Parathyroid adenoma (tissue), 2 donors: ENCODE measurements at regions not wholly inside any gene's neighbourhood (a gene's known extent, or its start where the extent isn't known, plus 50 kb on each side); places are given as distances from the start of the nearest gene placed in this dataset.

Source experiments
- H2AFZ ChIP-seq: fragments of 300-600 bp; sonication (generic); one replicate; pipeline ENCODE4 v1.7.0; 2017; ENCODE audit warnings: antibody characterized with exemption, mild to moderate bottlenecking
- H3K27ac ChIP-seq: fragments of 300-600 bp; sonication (generic); one replicate; pipeline ENCODE4 v1.7.0; 2017
- H3K27me3 ChIP-seq: fragments of 300-600 bp; sonication (generic); one replicate; pipeline ENCODE4 v1.7.0; 2017; ENCODE audit warnings: low read length; ENCODE audit not compliant: control insufficient read depth, insufficient read depth
- H3K36me3 ChIP-seq: fragments of 300-600 bp; sonication (generic); one replicate; pipeline ENCODE4 v1.7.0; 2017; ENCODE audit warnings: low read length; ENCODE audit not compliant: control insufficient read depth, insufficient read depth
- H3K4me1 ChIP-seq: fragments of 300-600 bp; sonication (generic); one replicate; pipeline ENCODE4 v1.7.0; 2017; ENCODE audit warnings: control low read depth
- H3K4me2 ChIP-seq: fragments of 300-600 bp; sonication (generic); one replicate; pipeline ENCODE4 v1.7.0; 2017; ENCODE audit warnings: low read length
- H3K4me3 ChIP-seq: fragments of 300-600 bp; sonication (generic); one replicate; pipeline ENCODE4 v1.7.0; 2017; ENCODE audit warnings: low read depth, low read length
- H3K79me2 ChIP-seq: fragments of 300-600 bp; sonication (generic); one replicate; pipeline ENCODE4 v1.7.0; 2017; ENCODE audit warnings: control low read depth
- H3K9ac ChIP-seq: fragments of 300-600 bp; sonication (generic); one replicate; pipeline ENCODE4 v1.7.0; 2017; ENCODE audit warnings: mild to moderate bottlenecking
- H3K9me3 ChIP-seq: fragments of 300-600 bp; sonication (generic); one replicate; pipeline ENCODE4 v1.7.0; 2017; ENCODE audit warnings: low read length; ENCODE audit not compliant: control insufficient read depth
- TF ChIP-seq, protein P1 (sequence below): fragments of 300-600 bp; sonication (generic); IDR thresholded peaks from one replicate; pipeline ENCODE4 v1.7.0; 2017; ENCODE audit warnings: antibody characterized with exemption, mild to moderate bottlenecking
- donor health status: primary hyperparathyroidism.

DNA sequence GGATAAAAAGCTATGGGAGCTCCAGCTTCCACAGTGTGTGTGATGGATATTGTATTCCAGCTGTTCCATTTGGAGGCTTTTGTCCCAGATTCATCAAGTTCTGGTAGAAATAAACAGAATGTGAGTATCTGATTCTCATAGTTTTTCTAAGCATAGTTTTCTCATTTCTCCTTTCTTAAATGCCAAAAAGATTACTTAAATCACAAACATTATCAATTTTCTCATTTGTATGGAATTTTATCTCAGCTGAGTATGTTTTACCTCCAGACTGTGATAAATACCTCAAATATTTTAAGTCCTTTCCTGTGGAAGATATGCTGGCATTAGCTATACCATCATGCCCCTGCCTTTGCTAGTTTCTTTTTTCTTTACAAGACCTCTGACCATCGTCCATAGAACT lies 767.3 kb downstream of the TFAP2A start:
- Histone ChIP-seq H3K9ac (no peak overlapping the region), H2AFZ (no peak overlapping the region), H3K4me3 (no peak overlapping the region), H3K27me3 (no peaks in the 10 kb centered on the region), H3K79me2 (no peaks in the 10 kb centered on the region), H3K36me3 (no peaks in the 10 kb centered on the region), H3K4me1 (no peaks in the 10 kb centered on the region), H3K27ac (no peak overlapping the region), H3K4me2 (no peak overlapping the region), H3K9me3 (no peaks in the 10 kb centered on the region)
- TF ChIP-seq, protein P1, sequence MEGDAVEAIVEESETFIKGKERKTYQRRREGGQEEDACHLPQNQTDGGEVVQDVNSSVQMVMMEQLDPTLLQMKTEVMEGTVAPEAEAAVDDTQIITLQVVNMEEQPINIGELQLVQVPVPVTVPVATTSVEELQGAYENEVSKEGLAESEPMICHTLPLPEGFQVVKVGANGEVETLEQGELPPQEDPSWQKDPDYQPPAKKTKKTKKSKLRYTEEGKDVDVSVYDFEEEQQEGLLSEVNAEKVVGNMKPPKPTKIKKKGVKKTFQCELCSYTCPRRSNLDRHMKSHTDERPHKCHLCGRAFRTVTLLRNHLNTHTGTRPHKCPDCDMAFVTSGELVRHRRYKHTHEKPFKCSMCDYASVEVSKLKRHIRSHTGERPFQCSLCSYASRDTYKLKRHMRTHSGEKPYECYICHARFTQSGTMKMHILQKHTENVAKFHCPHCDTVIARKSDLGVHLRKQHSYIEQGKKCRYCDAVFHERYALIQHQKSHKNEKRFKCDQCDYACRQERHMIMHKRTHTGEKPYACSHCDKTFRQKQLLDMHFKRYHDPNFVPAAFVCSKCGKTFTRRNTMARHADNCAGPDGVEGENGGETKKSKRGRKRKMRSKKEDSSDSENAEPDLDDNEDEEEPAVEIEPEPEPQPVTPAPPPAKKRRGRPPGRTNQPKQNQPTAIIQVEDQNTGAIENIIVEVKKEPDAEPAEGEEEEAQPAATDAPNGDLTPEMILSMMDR: no peak

DNA sequence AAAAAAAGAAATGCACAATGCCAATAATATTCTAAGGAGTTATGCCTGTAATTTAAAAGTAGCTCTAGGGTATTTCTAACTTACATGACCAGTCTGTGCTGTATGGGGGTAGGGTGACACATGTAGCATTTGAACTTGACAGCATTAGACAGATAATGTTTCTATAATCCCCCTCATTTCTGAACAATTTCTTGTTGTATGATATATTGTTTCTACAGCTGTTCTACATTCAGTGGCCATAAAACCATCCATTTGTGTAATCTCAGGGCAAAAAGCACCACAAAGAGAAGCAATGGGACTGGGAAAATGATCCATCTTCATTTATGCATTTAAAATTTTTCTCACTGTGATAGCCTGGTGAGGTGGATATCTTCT lies 767.8 kb downstream of the TFAP2A start:
- H3K27me3 ChIP-seq: no peaks in the 10 kb centered on the region
- H3K27ac ChIP-seq: no peak overlapping the region
- H3K9ac ChIP-seq: no peak overlapping the region
- no peak overlapping the region for H3K4me2 ChIP-seq
- no peak overlapping the region for H2AFZ ChIP-seq
- H3K4me1 ChIP-seq: no peaks in the 10 kb centered on the region
- no peaks in the 10 kb centered on the region for H3K36me3 ChIP-seq
- TF ChIP-seq, protein P1: no peak
- H3K9me3 ChIP-seq: no peaks in the 10 kb centered on the region
- H3K79me2 ChIP-seq: no peaks in the 10 kb centered on the region
- no peak overlapping the region for H3K4me3 ChIP-seq

DNA sequence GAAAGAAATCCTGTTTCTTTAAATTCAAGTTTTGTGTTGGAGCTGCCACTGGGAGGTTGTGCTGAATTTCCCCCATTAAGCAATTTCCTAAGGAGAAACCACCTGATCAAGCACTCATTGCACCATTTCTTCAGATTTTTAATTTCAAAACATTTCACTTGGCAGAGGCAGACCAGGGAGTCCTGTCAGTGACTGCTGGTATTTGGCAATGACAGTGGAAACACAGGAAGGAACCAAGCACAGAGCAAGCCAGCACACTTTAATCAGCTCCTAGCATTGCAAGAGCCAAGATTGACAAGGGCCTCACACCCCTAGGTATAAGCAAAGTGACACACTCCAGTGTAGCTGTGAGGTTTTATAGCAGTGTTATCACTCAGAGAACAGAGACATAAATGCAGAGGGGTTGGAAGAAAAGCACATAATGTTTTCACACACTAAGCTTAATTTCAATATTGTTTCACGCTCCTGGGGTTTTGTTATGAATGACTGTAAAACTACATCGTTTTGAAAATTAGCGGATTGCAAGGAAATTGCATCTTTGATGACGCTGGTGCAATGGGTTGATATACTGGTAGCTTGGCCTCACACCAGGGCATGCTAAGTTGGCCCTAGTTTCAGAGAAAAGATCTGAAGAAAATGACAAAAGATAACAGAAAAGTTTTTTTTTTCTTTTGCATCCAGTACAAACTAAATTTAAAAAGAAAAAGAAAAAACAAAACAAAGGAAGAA lies 768.4 kb downstream of the TFAP2A start:
- H3K27me3 ChIP-seq: no peaks in the 10 kb centered on the region
- H3K79me2 ChIP-seq: no peaks in the 10 kb centered on the region
- H2AFZ ChIP-seq: no peak overlapping the region
- H3K4me1 ChIP-seq: no peaks in the 10 kb centered on the region
- H3K4me2 ChIP-seq: no peak overlapping the region
- TF ChIP-seq, protein P1: no peak
- H3K9ac ChIP-seq: no peak overlapping the region
- H3K36me3 ChIP-seq: no peaks in the 10 kb centered on the region
- H3K27ac ChIP-seq: no peak overlapping the region
- no peak overlapping the region for H3K4me3 ChIP-seq
- no peaks in the 10 kb centered on the region for H3K9me3 ChIP-seq

DNA sequence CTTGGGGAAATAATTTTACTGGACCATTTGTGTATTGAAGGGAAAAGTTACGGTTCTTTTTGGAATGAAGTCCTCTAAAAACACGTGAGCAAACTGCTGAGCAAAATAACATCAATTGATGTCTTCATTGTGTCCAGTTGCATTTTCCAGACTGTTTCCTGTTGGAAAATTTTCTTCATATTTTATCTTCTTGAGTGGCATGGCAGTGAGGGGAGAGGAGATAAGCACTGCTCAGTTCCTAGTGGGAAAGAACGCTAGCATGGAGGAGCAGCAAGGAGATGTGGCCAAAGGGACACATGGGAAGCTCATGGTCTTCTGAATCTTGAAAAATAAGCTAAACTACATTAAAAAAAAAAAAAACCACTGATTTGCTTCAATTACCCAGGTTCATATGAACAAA lies 776.0 kb downstream of the TFAP2A start:
- Histone ChIP-seq H3K79me2 (no peaks in the 10 kb centered on the region), H3K9me3 (no peaks in the 10 kb centered on the region)
- TF ChIP-seq, protein P1: no peak

DNA sequence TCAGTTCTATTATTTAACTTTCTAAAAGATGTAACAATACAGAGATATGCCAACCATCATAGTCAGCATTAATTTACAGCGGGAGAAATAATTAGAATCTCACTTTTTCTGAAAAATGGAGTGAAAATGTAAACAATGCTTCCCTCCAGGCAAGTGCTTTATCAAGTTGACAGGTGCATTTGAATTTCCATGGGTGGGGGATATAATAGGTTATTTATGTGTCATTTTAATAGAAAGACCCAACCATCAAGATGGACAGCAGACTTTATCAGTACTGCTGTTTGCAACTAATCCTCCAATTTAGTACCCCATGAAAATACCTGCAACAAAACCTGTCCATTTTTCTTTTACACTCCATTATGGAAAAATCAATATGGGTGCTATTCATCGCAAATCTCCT lies 780.1 kb downstream of the TFAP2A start:
- TF ChIP-seq, protein P1: no peak
- Histone ChIP-seq H3K27me3 (no peaks in the 10 kb centered on the region), H3K79me2 (no peaks in the 10 kb centered on the region), H2AFZ (no peak overlapping the region), H3K4me1 (no peaks in the 10 kb centered on the region), H3K27ac (no peak overlapping the region), H3K9me3 (no peaks in the 10 kb centered on the region), H3K4me2 (no peak overlapping the region), H3K9ac (no peak overlapping the region), H3K4me3 (no peak overlapping the region), H3K36me3 (no peaks in the 10 kb centered on the region)

More for the DNA sequence above, 776.0 kb downstream of the TFAP2A start:
- no peaks in the 10 kb centered on the region for H3K36me3 ChIP-seq
- H3K9ac ChIP-seq: no peak overlapping the region
- no peak overlapping the region for H3K4me2 ChIP-seq
- H3K27ac ChIP-seq: no peak overlapping the region
- H3K4me1 ChIP-seq: no peaks in the 10 kb centered on the region
- no peak overlapping the region for H3K4me3 ChIP-seq
- H3K27me3 ChIP-seq: no peaks in the 10 kb centered on the region
- no peak overlapping the region for H2AFZ ChIP-seq
